ENCODE measurements at regions not wholly inside any gene's neighbourhood (a gene's known extent, or its start where the extent isn't known, plus 50 kb on each side); places are given as distances from the start of the nearest gene placed in this dataset.

- H3K9me3 ChIP-seq (ENCODE audit: low read depth, low read length) = no peaks in the 10 kb centered on the region
- DNase-seq (ENCODE audit: insufficient read length, low spot score, missing footprints) = no peak
- no peak for TF ChIP-seq CTCF (IDR thresholded peaks at IDR 0.05; ENCODE audit: extremely low read depth, low read depth, low read length)
- no peaks in the 10 kb centered on the region for H3K79me2 ChIP-seq (ENCODE audit: insufficient read depth, low read length)
- H2AFZ ChIP-seq (ENCODE audit: low read length) = no peak overlapping the region
- no peaks in the 10 kb centered on the region for H3K4me1 ChIP-seq (ENCODE audit: insufficient read depth, low read length)
- no peak overlapping the region for H3K4me2 ChIP-seq (ENCODE audit: insufficient read depth, low read length)
- no peaks in the 10 kb centered on the region for H3K27me3 ChIP-seq (ENCODE audit: insufficient read depth, low read length)
- no peaks in the 10 kb centered on the region for H3K36me3 ChIP-seq (ENCODE audit: insufficient read depth, low read length)
- no peak overlapping the region for H3K27ac ChIP-seq (ENCODE audit: low read depth, low read length)
- H4K20me1 ChIP-seq (ENCODE audit: insufficient read depth, low read length) = no peaks in the 10 kb centered on the region
- no peak overlapping the region for H3K4me3 ChIP-seq (ENCODE audit: insufficient read depth, low read length)
These were observed 518.2 kb upstream of the PBX1 start for GRCh38 chr1:164040754-164041153.

GRCh38 chr1:164051782-164052181 is 507.2 kb upstream of the PBX1 start:
- Histone ChIP-seq H3K27me3 (ENCODE audit: insufficient read depth, low read length) (no peaks in the 10 kb centered on the region), H3K79me2 (ENCODE audit: insufficient read depth, low read length) (no peaks in the 10 kb centered on the region), H3K9me3 (ENCODE audit: low read depth, low read length) (no peaks in the 10 kb centered on the region), H2AFZ (ENCODE audit: low read length) (no peak overlapping the region), H3K4me3 (ENCODE audit: insufficient read depth, low read length) (no peak overlapping the region), H3K27ac (ENCODE audit: low read depth, low read length) (no peak overlapping the region), H4K20me1 (ENCODE audit: insufficient read depth, low read length) (no peaks in the 10 kb centered on the region), H3K4me2 (ENCODE audit: insufficient read depth, low read length) (no peak overlapping the region), H3K36me3 (ENCODE audit: insufficient read depth, low read length) (no peaks in the 10 kb centered on the region), H3K4me1 (ENCODE audit: insufficient read depth, low read length) (no peaks in the 10 kb centered on the region)
- DNase-seq (ENCODE audit: insufficient read length, low spot score, missing footprints) = no peak
- TF ChIP-seq CTCF (IDR thresholded peaks at IDR 0.05; ENCODE audit: extremely low read depth, low read depth, low read length) = no peak

- Histone ChIP-seq H3K27ac (ENCODE audit: low read depth, low read length) (no peak overlapping the region), H3K79me2 (ENCODE audit: insufficient read depth, low read length) (no peaks in the 10 kb centered on the region), H4K20me1 (ENCODE audit: insufficient read depth, low read length) (no peaks in the 10 kb centered on the region), H3K36me3 (ENCODE audit: insufficient read depth, low read length) (no peaks in the 10 kb centered on the region), H2AFZ (ENCODE audit: low read length) (no peak overlapping the region), H3K27me3 (ENCODE audit: insufficient read depth, low read length) (no peaks in the 10 kb centered on the region), H3K4me3 (ENCODE audit: insufficient read depth, low read length) (no peak overlapping the region), H3K4me1 (ENCODE audit: insufficient read depth, low read length) (no peaks in the 10 kb centered on the region), H3K4me2 (ENCODE audit: insufficient read depth, low read length) (no peak overlapping the region), H3K9me3 (ENCODE audit: low read depth, low read length) (no peaks in the 10 kb centered on the region)
- DNase-seq (ENCODE audit: insufficient read length, low spot score, missing footprints) = no peak
- no peak for TF ChIP-seq CTCF (IDR thresholded peaks at IDR 0.05; ENCODE audit: extremely low read depth, low read depth, low read length)
These were observed 504.7 kb upstream of the PBX1 start for GRCh38 chr1:164054331-164054730.

- Histone ChIP-seq H3K36me3 (ENCODE audit: insufficient read depth, low read length) (no peaks in the 10 kb centered on the region), H3K27me3 (ENCODE audit: insufficient read depth, low read length) (no peaks in the 10 kb centered on the region), H3K27ac (ENCODE audit: low read depth, low read length) (no peak overlapping the region), H3K4me2 (ENCODE audit: insufficient read depth, low read length) (no peak overlapping the region), H4K20me1 (ENCODE audit: insufficient read depth, low read length) (no peaks in the 10 kb centered on the region), H3K4me1 (ENCODE audit: insufficient read depth, low read length) (no peaks in the 10 kb centered on the region), H2AFZ (ENCODE audit: low read length) (no peak overlapping the region), H3K79me2 (ENCODE audit: insufficient read depth, low read length) (no peaks in the 10 kb centered on the region), H3K4me3 (ENCODE audit: insufficient read depth, low read length) (no peak overlapping the region), H3K9me3 (ENCODE audit: low read depth, low read length) (peaks cover under 1% of the 10 kb centered on the region)
- no peak for DNase-seq (ENCODE audit: insufficient read length, low spot score, missing footprints)
- TF ChIP-seq CTCF (IDR thresholded peaks at IDR 0.05; ENCODE audit: extremely low read depth, low read depth, low read length) = no peak
These were observed 500.8 kb upstream of the PBX1 start for GRCh38 chr1:164058198-164058597.
